ENCODE measurements at regions not wholly inside any gene's neighbourhood (a gene's known extent, or its start where the extent isn't known, plus 50 kb on each side); places are given as distances from the start of the nearest gene placed in this dataset.

DNA sequence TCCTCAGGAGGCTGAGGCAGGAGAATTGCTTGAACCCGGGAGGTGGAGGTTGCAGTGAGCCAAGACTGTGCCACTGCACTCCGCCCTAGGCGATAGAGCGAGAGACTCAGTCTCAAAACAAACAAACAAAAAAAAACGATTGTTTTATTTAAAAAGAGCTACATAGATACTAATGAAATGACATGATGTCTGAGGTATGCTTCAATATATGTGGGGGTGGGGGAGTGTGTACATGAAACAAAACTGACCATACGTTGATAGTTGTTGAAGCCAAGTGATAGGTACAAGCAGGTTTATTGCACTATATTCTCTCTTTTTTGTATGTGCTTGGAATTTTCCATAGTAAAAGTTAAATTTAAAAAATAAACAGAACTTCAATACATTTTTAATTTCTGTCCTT lies 240.1 kb downstream of the TFAP2A start:
- TF ChIP-seq, protein P1, sequence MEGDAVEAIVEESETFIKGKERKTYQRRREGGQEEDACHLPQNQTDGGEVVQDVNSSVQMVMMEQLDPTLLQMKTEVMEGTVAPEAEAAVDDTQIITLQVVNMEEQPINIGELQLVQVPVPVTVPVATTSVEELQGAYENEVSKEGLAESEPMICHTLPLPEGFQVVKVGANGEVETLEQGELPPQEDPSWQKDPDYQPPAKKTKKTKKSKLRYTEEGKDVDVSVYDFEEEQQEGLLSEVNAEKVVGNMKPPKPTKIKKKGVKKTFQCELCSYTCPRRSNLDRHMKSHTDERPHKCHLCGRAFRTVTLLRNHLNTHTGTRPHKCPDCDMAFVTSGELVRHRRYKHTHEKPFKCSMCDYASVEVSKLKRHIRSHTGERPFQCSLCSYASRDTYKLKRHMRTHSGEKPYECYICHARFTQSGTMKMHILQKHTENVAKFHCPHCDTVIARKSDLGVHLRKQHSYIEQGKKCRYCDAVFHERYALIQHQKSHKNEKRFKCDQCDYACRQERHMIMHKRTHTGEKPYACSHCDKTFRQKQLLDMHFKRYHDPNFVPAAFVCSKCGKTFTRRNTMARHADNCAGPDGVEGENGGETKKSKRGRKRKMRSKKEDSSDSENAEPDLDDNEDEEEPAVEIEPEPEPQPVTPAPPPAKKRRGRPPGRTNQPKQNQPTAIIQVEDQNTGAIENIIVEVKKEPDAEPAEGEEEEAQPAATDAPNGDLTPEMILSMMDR (IDR thresholded peaks at IDR 0.05) = no peak
- TF ChIP-seq POLR2A (IDR thresholded peaks at IDR 0.05) = no peak

Data from uterus (tissue), 2 donors.